ENCODE measurements at regions not wholly inside any gene's neighbourhood (a gene's known extent, or its start where the extent isn't known, plus 50 kb on each side); places are given as distances from the start of the nearest gene placed in this dataset.

DNA sequence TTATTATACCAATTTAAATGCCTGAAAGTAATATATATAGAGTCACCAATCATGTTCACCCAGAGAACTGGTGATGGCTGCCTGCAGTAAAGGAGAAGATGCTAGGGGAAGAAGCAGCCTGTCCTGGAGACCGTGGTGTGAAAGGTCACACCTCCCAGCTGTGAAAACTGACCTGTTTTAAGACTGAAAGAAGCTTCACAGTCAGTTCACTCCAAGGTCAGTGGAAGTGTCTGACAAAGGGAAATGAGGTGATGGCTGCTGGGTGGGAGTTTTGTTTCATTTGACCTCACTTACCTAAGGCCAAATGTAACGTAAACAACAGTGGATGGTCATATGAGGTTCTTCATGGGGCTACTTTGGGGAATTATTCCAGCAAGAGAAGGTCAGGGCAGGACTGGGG, 352.1 kb upstream of the GATB start:
- TF ChIP-seq POLR2A (IDR thresholded peaks at IDR 0.05), result no peak
- TF ChIP-seq, protein P1, sequence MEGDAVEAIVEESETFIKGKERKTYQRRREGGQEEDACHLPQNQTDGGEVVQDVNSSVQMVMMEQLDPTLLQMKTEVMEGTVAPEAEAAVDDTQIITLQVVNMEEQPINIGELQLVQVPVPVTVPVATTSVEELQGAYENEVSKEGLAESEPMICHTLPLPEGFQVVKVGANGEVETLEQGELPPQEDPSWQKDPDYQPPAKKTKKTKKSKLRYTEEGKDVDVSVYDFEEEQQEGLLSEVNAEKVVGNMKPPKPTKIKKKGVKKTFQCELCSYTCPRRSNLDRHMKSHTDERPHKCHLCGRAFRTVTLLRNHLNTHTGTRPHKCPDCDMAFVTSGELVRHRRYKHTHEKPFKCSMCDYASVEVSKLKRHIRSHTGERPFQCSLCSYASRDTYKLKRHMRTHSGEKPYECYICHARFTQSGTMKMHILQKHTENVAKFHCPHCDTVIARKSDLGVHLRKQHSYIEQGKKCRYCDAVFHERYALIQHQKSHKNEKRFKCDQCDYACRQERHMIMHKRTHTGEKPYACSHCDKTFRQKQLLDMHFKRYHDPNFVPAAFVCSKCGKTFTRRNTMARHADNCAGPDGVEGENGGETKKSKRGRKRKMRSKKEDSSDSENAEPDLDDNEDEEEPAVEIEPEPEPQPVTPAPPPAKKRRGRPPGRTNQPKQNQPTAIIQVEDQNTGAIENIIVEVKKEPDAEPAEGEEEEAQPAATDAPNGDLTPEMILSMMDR (IDR thresholded peaks at IDR 0.05 in 8 of 11, conservative IDR thresholded peaks at IDR 0.05 in 3 of 11), result no peak
